ENCODE measurements at regions not wholly inside any gene's neighbourhood (a gene's known extent, or its start where the extent isn't known, plus 50 kb on each side); places are given as distances from the start of the nearest gene placed in this dataset.
"Not testable (repeated sequence)": the region's sequence is repeated elsewhere in the genome, so short reads cannot be mapped to it uniquely, and the experiment has no call there.

- TF ChIP-seq, protein P1, sequence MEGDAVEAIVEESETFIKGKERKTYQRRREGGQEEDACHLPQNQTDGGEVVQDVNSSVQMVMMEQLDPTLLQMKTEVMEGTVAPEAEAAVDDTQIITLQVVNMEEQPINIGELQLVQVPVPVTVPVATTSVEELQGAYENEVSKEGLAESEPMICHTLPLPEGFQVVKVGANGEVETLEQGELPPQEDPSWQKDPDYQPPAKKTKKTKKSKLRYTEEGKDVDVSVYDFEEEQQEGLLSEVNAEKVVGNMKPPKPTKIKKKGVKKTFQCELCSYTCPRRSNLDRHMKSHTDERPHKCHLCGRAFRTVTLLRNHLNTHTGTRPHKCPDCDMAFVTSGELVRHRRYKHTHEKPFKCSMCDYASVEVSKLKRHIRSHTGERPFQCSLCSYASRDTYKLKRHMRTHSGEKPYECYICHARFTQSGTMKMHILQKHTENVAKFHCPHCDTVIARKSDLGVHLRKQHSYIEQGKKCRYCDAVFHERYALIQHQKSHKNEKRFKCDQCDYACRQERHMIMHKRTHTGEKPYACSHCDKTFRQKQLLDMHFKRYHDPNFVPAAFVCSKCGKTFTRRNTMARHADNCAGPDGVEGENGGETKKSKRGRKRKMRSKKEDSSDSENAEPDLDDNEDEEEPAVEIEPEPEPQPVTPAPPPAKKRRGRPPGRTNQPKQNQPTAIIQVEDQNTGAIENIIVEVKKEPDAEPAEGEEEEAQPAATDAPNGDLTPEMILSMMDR (IDR thresholded peaks at IDR 0.05): no peak
- Mint-ChIP-seq H3K4me3 (no peak overlapping the region), H3K27ac (no peak overlapping the region), H3K36me3 (ENCODE audit: low read depth) (no peaks in the 10 kb centered on the region), H3K4me1 (ENCODE audit: low read depth) (no peaks in the 10 kb centered on the region), H3K27me3 (no peaks in the 10 kb centered on the region), H3K9me3 (no peaks in the 10 kb centered on the region)
- no peak for ATAC-seq
- ChIA-PET POLR2A (no interaction called here), CTCF (no interaction called here)
- no peak for DNase-seq
- intact Hi-C loops (cut with micrococcal nuclease): no loop called here
Measured at GRCh38 chr11:106548406-106548805, 469.9 kb downstream of the GUCY1A2 start.

DNA sequence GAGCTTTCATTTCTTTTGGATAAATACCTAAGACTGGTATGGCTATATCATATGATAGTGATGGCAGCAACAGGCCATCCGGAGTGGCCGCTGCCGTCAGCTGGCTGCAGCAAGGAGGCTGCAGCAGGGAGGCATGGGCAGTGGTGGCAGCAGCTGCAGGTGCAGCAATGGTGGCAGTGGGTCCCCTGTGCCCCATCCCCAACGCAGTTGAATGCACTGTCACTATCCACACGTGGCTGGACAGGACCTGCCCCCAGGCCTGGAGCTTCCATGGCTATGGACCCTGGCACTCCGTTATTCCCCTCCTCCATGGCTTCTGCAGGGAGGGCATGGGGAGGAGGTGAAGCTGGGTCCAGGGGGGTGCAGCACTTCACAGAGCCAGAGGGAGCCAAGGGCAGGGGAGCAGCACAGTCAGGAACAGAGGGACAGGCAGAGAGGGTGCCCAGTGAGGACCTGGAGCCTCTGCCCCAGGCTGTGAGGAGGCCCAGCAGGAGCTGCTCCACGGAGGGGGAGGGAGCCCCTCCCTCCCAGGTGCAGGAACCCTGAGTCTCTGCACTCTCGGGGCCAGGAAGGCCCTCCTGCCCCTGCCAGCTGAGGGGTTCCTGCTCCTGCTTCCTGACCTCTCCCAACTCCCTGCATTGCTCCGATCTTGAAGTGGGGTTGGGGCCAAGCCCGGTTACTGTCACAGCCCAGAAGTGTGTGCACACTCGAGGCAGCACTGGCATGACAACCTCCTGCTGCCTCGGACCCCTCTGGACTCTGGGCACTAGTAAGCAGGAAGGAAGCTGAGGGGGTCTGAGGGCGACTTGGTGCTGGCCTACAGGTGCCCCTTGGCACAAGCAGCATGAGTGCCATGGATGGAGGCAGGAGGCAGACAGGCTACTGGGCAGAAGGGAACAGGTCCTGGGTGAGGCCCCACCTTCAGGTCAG lies 466.3 kb downstream of the GUCY1A2 start:
- DNase-seq (no peak), ATAC-seq (no peak)
- peaks cover 5% of the 10 kb centered on the region for H3K9me3 Mint-ChIP-seq
- H3K4me3 Mint-ChIP-seq: no peak overlapping the region
- TF ChIP-seq, protein P1 (IDR thresholded peaks at IDR 0.05): no peak
- CTCF ChIA-PET: interaction anchor here (1.2 kb wide), 1 partner anchor 9 kb away, joined by 4 read pairs; no protein-coding TSS in a partner anchor
- no peaks in the 10 kb centered on the region for H3K27me3 Mint-ChIP-seq
- no peaks in the 10 kb centered on the region for H3K36me3 Mint-ChIP-seq (ENCODE audit: low read depth)
- intact Hi-C loops (cut with micrococcal nuclease): no loop called here
- POLR2A ChIA-PET: no interaction called here
- no peak overlapping the region for H3K27ac Mint-ChIP-seq
- H3K4me1 Mint-ChIP-seq (ENCODE audit: low read depth): no peaks in the 10 kb centered on the region

- no peak for ATAC-seq
- no peak for DNase-seq
- Mint-ChIP-seq H3K4me1 (ENCODE audit: low read depth) (no peaks in the 10 kb centered on the region), H3K9me3 (peaks cover 6% of the 10 kb centered on the region), H3K27ac (no peak overlapping the region), H3K27me3 (no peaks in the 10 kb centered on the region), H3K36me3 (ENCODE audit: low read depth) (no peaks in the 10 kb centered on the region), H3K4me3 (no peak overlapping the region)
- intact Hi-C loops (cut with micrococcal nuclease): no loop called here
- ChIA-PET POLR2A (no interaction called here), CTCF (interaction anchor here (1.2 kb wide), 1 partner anchor 10 kb away, joined by 4 read pairs; no protein-coding TSS in a partner anchor)
- TF ChIP-seq, protein P1 (IDR thresholded peaks at IDR 0.05): no peak
Measured at GRCh38 chr11:106552694-106553203, 465.5 kb downstream of the GUCY1A2 start.

- TF ChIP-seq, protein P1 (IDR thresholded peaks at IDR 0.05): no peak
- Mint-ChIP-seq H3K36me3 (ENCODE audit: low read depth) (no peaks in the 10 kb centered on the region), H3K9me3 (peaks cover 6% of the 10 kb centered on the region), H3K4me3 (no peak overlapping the region), H3K4me1 (ENCODE audit: low read depth) (no peaks in the 10 kb centered on the region), H3K27ac (no peak overlapping the region), H3K27me3 (no peaks in the 10 kb centered on the region)
- CTCF ChIA-PET: no interaction called here
- intact Hi-C loops (cut with micrococcal nuclease): no loop called here
- no peak for ATAC-seq
- no peak for DNase-seq
- POLR2A ChIA-PET: no interaction called here
Measured at GRCh38 chr11:106553304-106553703, 465.0 kb downstream of the GUCY1A2 start.

DNA sequence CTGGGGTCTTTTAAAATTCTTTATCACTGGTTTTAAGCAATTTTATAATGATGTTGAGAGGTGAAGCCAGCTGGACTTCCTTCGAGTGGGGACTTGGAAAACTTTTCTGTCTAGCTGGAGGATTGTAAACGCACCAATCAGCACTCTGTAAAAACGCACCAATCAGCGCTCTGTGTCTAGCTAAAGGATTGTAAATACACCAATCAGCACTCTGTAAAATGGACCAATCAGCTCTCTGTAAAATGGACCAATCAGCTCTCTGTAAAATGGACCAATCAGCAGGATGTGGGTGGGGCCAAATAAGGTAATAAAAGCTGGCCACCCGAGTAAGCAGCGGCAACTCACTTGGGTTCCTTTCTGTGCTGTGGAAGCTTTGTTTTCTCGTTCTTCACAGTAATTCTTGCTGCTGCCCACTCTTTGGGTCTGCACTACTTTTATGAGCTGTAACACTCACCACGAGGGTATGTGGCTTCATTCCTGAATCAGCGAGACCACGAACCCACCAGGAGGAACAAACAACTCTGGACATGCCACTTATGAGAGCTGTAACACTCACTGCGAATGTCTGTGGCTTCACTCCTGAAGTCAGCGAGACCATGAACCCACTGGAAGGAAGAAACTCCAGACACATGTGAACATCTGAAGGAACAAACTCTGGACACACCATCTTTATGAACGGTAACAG lies 462.6 kb downstream of the GUCY1A2 start:
- H3K4me3 Mint-ChIP-seq; H3K27ac Mint-ChIP-seq; CTCF ChIA-PET; DNase-seq; ATAC-seq; POLR2A ChIA-PET; H3K4me1 Mint-ChIP-seq (ENCODE audit: low read depth); H3K27me3 Mint-ChIP-seq; intact Hi-C loops (cut with micrococcal nuclease); H3K36me3 Mint-ChIP-seq (ENCODE audit: low read depth); H3K9me3 Mint-ChIP-seq: not testable (repeated sequence)

Measured in activated CD8-positive, alpha-beta T cell treated with anti-CD3 and anti-CD28 coated beads for 36 hours (primary cell).